Stimulated activated CD8-positive, alpha-beta memory T cell treated with anti-CD3 and anti-CD28 coated beads, Interleukin-7, amount 100 ng/mL, for 4 hours (primary cell): ENCODE measurements at regions not wholly inside any gene's neighbourhood (a gene's known extent, or its start where the extent isn't known, plus 50 kb on each side); places are given as distances from the start of the nearest gene placed in this dataset.

Experiments used
- DNase-seq, 2 donors: peaks; one replicate each; pipeline ENCODE4 v3.0.0-alpha.2; 2020; ENCODE audit warnings: low read depth in 2 of 2

DNA sequence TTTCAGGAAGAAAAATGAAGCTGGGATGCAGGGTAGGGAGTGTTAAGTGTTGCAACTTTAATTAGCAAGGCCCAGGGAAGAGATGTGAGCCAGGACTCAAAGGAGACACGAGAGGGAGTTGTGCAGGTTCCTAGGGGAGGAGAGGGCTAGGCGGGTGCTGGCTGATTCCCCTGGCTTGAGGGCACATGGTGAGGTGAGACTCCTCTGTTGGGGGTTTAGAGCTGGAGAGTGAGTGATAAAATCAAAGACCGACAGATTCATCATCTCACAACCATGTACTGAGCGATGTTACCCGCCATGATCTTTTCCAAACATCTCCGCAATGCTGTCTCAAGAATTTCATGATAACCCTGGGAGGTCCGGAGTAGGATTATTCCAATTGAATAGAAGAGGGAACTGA lies 161.8 kb upstream of the CSF3R start:
- DNase-seq: no peak

DNA sequence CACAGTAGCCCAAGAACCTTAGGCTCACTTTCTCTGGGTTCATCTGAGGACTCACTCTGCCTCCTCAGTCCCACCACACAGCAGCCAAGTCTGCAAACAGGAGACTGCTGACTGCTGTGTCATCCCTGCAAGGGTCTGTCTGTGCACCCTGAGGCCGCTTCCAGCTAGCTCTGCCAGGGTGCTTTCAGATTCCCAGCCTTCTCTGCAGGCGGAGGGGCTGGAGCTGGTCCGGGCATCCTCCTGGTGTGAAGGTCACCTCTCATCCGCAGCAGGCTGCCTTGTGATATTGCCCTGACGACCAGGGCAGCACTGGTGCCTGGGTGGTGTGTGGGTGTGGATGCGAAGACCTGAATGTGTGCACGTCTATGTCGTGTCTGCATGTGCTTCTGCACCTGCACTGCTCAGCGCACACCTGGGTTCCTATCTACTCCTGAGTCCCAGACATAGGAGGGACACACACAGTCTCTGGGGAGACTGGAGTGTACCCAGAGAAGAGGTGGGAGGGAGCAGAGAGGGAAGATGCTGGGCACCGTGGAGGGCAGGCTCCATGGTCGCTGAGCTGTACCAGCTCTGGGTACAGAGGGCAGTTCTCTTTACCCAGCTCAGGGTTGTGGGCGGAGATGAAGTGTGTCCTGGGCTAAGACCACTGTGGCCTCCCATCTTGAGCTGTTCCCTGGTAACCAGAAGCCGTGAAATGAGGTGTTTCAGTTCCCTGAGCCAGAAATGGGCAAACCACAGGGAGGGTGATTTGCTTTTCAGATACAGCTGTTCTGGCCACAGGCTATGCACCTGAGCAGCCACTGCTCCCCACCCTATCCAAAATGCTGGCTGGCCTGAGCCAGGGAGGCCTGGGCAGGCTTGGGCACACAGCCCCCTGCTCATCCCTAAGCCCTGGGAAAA lies 160.9 kb upstream of the CSF3R start:
- no peak for DNase-seq

DNA sequence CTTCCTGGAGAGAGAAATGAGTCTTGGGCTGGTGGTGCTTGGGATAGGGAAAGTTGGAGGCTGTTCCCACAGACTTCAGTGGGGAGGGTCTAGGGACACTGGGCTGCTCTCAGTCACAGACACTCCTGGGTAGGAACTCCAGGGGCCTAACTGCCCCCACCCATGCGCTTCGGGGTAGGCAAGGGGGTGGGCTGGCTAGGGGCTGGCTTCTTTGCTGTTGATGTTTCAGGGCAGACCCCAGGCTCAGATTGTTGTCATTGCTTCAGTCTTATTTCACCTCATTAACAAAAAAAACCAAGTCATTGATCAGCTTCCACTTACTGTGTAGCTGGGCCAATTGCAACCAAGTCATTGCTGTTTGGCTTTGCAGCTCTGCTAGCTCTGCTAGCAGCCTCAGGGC lies 160.1 kb upstream of the CSF3R start:
- no peak for DNase-seq

DNA sequence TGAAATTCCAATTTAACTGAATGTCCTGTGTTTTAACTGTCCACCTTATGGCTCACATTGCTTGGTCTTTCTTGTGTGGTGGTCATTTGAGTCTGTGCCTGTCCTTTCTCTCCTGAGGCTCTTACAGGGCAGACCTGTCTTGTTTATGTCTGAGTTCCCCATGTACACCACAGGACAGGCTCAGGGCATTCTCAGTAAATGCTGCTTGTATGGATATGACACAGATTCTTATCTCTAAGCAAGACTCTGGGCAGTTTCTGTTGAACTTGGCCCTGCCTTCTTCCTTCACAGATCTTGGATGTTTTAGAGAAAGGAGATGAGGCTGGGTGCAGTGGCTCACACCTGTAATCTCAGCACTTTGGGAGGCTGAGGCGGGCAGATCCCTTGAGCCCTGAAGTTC lies 159.1 kb upstream of the CSF3R start:
- DNase-seq: no peak

DNA sequence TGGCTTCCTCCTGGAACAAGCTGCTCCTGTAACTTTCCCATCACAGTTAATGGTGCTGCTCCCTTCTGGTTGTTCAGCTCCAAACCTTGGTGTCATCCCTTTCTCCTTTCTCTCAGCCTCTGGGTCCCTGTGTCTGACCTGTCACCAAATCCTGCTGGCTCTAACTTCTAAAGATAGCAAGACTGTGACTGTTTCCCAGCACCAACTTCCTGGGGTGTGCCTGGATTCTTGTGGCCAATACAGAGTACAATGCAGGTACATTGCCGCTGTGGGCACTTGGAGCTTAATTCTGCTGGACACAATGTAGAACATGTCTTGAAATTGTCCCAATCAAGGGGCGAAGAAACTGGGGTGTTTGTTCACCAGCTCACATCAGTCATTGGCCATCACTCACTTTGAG lies 156.7 kb upstream of the CSF3R start:
- no peak for DNase-seq

DNA sequence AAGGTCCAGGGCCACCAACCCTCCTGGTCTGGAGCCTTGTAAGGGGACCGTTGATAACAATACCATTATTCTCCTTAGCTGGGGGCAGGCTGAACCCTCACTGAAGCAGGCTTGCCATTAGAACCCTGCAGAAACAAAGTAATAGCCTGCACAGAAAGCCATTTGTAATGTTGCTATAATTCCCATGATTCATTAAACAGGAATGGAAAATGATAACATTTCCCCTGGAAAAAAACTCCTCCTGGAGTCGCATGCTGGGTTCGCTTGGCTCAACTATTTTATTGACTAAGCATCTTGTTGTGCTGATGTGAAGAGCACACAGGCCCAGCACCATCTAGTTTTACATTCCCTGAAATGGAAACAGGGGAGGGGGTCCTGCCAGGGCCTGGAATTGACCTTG lies 155.6 kb upstream of the CSF3R start:
- no peak for DNase-seq

DNA sequence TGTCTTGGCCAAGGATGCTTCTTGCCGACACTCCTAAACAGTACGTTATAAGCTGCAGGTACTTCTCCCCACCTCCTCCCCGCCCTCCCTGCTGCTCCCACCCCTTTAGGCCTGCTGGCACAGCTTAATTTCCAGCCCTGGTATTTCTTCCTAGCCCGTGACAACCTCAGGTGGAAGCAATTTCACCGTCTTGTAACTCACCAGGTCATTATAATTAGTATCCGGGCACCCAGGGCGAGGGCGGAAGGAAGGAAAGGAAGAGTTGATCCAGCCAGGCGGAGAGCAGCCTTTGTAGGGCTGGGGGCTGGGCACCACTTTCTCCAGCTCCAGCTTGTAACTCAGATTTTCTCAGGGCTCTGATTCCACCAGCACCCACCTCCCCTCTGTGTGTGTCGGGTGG lies 153.5 kb upstream of the CSF3R start:
- DNase-seq: no peak

DNA sequence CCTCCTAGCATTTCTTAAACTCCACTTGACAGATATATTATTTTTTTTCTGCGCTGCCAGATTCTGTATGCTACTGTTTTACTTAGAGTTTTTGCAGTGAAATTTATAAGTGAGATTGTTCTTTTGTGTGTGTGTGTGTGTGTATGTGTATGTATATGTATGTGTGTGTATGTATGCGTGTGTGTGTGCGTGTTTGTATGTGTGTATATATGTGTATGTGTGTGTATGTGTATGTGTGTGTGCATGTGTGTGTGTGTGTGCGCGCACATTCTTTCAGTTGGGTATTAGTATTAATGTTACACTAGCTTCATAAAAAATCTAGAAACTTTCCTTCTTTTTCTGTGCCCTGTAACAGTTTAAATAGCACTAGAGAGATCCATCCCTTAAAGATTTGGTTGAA lies 152.6 kb upstream of the CSF3R start:
- no peak for DNase-seq

DNA sequence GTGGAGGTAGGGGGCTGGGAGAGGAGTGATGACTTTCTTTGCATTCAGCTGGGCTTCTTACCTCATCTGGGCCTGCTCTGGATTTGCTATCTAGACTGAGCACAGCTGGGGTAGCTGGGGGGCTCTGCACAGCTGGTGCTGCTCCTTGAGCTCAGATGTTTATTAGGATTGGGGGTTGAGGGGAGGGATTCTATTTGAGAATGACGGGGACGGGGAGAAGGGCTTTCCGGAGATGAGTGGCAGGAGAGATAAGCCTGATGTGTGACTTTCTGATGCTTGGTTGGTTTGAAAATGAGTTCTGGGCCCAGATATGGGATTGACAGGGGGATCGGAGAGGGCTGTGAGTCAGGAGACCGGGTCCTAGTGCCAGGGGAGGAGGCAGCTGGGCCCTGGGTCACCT lies 146.1 kb upstream of the CSF3R start:
- no peak for DNase-seq

DNA sequence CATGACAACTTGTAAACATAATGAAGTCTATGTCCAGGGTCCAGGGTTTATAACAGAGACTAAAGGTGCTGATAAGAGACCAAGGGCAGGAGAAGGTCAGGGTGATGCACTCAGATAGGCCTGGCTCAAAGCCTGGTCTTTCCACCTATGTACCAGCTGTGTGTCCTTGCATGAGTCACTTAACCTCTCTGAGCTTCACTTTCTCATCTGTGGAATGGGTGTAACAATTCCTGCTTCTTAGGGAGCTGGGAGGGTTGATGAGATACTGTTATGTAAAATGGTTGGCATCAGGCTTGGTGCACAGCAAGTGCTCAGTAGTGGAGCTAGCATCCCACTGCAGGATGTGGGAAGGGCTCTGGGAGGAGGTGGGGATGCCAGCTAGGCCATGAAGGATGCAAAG lies 143.7 kb upstream of the CSF3R start:
- no peak for DNase-seq

DNA sequence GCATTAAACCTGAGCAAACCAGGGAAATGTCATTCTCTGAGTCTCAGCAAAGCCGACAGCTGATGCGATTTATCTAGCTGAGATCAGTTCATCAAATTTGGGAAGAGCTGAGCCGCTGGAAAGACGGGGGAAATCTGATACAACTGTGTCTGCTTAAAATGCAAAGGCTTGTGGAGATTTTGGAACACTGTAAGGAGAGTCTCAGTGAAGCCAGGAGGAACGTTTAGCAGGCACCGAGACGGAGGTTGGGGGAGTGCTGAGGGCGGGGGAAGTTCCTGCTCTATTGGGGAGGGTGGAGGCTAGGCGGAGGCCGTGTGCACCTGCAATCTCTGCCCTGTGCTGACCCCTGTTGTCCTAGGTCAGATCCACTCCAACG lies 143.2 kb upstream of the CSF3R start:
- DNase-seq: no peak

DNA sequence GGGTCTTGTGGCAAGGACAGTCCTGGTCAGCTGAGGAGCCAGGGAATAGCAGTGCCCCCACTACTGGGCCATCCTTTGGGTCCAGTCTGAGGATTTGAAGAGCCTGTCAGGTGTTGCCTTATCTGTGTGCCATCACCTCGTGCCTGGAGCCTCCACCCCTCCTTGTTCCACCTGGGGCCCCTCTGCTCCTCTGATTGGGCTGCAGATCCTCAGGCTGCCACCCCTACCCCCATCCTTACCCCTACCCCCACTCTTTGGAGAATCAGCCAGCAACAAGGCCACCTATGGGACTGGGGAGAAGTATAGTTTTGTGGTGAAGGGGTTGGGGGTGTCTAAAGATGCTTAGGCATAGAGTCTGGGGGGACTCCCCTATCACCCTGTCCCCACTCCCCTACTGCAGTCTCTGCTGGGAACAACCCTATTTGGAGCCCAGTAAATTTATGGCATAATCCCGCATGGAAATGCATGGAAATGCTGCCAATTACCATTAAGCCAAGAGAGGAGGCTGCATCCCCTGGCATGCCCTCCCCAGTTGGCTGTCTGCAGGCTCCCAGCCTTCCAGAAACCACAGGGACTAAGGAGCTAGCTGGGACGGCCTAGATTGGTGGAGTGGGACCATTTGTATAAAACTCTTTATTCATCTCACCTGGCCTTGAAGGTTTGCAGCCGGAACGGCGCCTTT lies 142.7 kb upstream of the CSF3R start:
- DNase-seq: no peak

DNA sequence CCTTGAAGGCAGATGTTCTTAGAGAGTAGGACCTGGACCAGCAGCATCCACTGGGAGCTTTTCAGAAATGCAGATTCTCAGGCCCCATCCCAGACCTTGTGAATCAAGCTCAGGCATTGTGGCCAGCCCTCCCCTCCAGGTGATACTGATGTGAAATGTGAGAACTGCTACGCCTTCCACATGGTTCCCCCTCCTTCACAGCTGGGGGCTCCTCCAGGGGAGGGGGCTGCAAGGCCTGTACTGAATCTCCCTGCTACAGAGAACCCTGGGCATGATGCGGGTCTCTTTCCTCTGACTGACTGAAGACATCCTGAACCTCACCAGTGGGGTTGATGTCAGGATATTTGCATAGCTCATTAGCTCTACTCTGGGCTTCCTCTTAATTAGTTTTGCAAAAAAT lies 141.8 kb upstream of the CSF3R start:
- no peak for DNase-seq

DNA sequence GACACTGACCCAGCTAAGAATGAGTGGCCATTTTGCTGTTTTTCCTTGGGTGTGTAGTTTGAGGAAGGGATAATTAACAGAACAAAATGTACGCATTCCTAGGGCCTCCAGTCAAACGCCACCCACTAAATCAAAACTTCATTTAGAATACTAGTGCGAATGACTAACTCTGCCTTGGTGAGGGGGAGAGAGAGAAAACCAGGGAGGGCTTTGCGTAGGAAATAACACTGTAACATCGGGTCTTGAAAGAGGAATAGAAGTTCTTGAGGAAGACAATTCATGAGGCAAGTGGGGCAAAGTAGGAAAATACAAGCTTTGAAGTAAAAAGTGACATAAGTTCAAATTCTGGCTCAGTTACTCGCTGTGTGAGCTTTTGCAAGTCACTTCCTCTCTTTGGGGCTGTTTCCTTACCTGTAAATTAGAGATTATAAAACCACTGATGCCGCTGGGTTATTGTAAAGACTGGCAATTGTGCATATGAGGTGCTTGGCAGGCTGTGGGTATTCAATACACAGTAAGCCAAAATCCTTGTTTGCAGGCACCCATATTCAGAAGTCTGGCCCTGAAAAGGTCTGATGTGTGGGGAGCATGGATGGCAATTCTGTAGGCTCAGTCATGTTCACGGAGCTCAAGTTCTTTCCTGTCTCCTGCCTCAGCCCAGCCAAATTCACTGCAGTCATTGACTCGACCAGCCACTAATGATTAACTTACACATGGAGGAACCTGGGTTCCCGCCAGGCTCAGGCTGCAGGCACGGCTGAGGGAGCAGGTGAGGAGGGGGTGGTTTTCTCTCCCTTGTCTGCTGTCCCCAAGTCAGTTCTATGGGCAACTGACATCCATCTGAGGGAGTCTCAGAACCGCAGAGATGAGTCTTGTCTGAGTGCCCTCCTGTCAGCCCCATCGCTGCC lies 140.3 kb upstream of the CSF3R start:
- no peak for DNase-seq

DNA sequence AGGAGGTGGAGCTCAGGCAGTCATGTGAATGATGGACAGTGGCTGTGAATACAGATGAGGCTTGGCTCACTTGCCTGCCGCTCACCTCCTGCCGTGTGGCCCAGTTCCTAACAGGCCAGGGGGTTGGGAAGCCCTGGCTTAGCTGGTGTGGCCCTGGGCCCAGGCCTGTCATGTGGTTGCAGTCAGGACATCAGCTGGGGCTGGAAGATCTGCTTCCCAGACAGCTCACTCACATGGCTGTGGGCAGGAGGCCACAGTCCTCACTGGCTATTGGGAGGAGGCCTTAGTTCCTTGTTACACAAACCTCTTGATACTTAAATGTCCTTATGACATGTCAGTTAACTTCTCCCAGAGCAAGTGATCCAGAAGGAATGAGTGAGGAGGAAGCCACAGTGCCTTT lies 138.8 kb upstream of the CSF3R start:
- DNase-seq: no peak

DNA sequence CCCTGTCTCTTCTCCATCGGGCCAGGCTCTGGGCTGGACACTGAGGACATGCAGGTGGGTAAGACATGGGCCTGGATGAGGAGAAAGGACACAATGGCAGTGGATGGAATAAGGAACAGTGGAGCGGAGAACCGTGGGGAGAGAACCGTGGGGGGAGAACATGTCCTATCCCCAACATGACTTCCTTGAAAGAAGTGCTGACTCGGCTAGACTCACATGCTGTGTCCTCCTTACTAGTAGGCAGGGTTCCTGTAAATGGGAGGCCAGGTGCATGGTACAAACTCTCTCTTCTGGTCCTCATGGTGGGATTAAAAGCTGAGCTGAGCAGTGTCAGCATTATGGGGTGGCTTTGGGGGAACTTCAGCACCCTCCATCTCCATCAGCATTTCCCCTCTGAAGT lies 137.4 kb upstream of the CSF3R start:
- no peak for DNase-seq

DNA sequence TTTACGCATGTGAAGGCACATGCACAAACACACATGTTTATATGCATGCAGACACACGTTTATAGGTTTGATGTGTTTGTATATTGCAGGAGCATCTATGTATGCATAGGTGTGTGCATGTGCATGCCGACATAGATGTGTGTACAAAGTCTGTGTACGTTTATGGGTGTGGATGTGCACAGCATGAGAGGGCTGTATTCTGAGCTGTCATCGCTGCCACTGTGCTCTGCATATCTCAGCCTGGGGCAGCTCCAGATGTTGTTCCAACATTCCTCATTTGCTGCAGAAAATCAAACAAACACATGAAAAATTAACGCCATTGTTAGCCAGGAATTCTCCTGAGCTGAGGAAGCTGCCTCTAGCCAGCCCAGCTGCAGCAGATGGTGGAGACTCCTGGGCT lies 132.3 kb upstream of the CSF3R start:
- DNase-seq: no peak

DNA sequence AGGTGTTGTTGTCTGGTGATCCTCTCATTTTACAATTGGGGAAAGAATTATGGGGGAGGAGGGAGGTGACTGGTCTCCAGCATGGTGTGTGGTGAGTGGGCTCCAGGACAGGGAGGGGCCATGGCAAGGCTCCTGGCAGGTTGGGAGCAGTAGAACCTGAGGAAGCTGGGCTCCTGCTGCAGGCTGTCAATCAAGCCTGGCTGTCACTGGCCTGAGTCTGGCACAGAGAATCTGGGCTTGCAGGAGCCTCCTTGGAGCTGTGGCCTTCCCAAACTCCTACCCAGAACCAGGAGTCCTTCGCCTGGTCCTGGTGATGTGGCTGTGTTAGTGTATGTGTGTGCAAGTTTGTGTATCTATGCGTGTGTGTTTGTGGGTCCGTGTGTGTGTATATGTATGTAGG lies 131.9 kb upstream of the CSF3R start:
- no peak for DNase-seq

DNA sequence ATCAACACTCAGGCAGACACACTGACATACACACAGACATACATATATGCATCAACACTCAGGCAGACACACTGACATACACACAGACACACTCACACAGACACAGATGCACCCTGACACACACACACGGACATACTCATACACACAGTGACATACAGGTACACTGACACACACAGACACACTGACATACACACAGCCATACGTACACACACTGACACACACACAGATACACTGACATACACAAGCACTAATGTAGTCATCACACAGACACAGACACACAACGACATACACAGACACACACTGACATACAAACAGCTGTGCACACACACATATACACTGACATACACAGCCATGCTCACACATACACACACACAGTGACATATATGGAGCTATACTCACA lies 131.0 kb upstream of the CSF3R start:
- no peak for DNase-seq

DNA sequence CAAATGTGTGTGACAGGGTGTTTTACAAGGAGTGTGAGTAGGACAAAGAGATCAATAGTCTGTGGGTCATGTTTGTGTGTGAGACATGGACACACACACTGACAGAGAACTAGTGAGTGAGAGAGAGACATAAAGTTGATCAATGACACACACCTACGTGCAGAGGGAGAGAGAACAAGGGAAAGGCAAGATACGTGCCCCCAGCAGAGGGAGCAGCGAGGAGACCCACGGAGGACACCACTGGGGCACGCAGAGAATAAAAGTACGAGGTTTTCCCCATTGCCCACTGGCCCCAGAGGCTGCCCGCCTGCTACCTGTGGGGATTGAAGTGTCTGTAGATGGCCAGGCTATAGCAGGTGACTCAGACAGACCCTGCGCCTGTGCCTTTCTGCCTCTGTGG lies 130.2 kb upstream of the CSF3R start:
- no peak for DNase-seq

DNA sequence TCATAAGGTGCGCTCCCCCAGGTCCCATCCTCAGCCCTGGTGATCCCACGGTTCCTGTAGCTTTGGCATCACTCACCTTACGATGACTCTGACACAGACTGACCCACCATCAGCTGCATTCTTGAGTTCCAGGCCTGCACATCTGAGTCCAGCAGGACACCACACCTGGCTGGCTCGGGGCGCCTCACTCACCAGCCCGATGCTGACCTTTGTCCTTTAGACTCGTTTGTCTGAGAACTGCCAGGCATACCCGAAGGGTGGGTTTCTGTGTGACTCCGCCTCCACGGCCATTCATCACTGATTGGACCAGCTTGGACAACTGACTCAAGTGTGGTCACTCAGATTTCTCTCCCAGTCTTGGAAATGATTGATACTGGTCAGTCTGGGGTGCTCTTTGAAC lies 129.4 kb upstream of the CSF3R start:
- DNase-seq: no peak

DNA sequence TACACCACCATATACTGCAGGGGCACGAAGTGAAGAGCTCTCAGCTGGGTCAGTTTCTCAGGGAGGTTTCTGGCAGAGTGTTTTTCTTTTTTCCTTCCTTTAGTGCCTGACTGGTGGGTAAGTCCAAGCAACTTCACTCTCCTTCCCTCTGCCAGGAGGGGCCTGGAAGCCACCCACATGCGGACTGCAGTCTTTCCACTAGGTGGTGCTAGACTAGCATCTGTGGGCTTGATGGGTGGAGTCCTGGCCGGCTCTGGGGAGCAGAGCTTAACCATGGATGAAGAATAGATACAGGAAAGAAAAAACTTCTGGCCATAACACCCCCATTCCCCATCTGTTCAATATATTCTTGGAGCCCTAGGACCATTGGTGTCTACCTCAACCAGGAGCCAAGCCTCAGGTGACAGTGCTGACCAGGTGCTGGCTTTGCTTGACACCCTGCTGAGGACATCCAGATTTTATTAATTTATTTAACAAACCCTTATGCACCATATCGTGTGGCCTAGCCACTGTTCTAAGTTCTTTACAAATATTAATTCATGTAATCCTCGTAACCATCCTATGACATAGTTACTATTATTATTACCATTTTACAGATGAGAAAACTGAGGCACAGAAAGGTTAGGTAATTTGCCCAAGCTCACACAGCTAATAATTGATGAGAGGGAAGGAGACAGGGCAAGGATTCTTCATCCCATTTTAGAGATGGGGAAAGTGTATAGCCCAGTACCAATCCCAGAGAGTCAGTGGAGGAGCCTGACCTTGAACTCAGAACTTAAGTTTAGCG lies 126.7 kb upstream of the CSF3R start:
- DNase-seq: no peak
